Medulla oblongata (tissue), 1 donor: ENCODE measurements at regions not wholly inside any gene's neighbourhood (a gene's known extent, or its start where the extent isn't known, plus 50 kb on each side); places are given as distances from the start of the nearest gene placed in this dataset.
"Not testable (repeated sequence)": the region's sequence is repeated elsewhere in the genome, so short reads cannot be mapped to it uniquely, and the experiment has no call there.

Experiments used
- DNase-seq: peaks from one replicate; pipeline ENCODE4 v3.0.0-alpha.2; 2015; ENCODE audit errors: extremely low spot score

GRCh38 chr6:33895296-33895695, 91.5 kb upstream of the MLN start:
- DNase-seq: no peak

- DNase-seq: no peak
Observed at GRCh38 chr6:33894438-33894837, 90.6 kb upstream of the MLN start.

- DNase-seq: no peak
Observed at GRCh38 chr6:33892581-33893346, 89.0 kb upstream of the MLN start.

GRCh38 chr6:33888664-33889200, 84.9 kb upstream of the MLN start:
- no peak for DNase-seq

GRCh38 chr6:33888183-33888582, 84.4 kb upstream of the MLN start:
- DNase-seq: no peak

GRCh38 chr6:33886673-33887144, 82.9 kb upstream of the MLN start:
- DNase-seq: no peak

- no peak for DNase-seq
Observed at GRCh38 chr6:33885132-33886057, 81.6 kb upstream of the MLN start.

GRCh38 chr6:33883621-33884020, 79.8 kb upstream of the MLN start:
- DNase-seq: not testable (repeated sequence)

- no peak for DNase-seq
Observed at GRCh38 chr6:33882154-33882553, 78.4 kb upstream of the MLN start.

- DNase-seq: no peak
Observed at GRCh38 chr6:33880766-33881165, 77.0 kb upstream of the MLN start.

GRCh38 chr6:33880104-33880678, 76.4 kb upstream of the MLN start:
- no peak for DNase-seq

GRCh38 chr6:33878562-33878961, 74.8 kb upstream of the MLN start:
- DNase-seq: no peak

GRCh38 chr6:33877982-33878535, 74.3 kb upstream of the MLN start:
- DNase-seq: no peak

GRCh38 chr6:33875696-33876095, 71.9 kb upstream of the MLN start:
- DNase-seq: no peak

GRCh38 chr6:33875141-33875581, 71.4 kb upstream of the MLN start:
- no peak for DNase-seq

GRCh38 chr6:33874136-33874760, 70.4 kb upstream of the MLN start:
- DNase-seq: no peak

GRCh38 chr6:33872761-33873160, 69.0 kb upstream of the MLN start:
- no peak for DNase-seq

- DNase-seq: no peak
Observed at GRCh38 chr6:33869826-33870423, 66.1 kb upstream of the MLN start.

GRCh38 chr6:33869121-33869520, 65.3 kb upstream of the MLN start:
- no peak for DNase-seq

GRCh38 chr6:33868141-33868540, 64.3 kb upstream of the MLN start:
- no peak for DNase-seq
